ENCODE measurements at regions not wholly inside any gene's neighbourhood (a gene's known extent, or its start where the extent isn't known, plus 50 kb on each side); places are given as distances from the start of the nearest gene placed in this dataset.
A peak's percentile ranks its signal among the peaks of the same experiment; 100 is the strongest.
"Not testable (repeated sequence)": the region's sequence is repeated elsewhere in the genome, so short reads cannot be mapped to it uniquely, and the experiment has no call there.

DNA sequence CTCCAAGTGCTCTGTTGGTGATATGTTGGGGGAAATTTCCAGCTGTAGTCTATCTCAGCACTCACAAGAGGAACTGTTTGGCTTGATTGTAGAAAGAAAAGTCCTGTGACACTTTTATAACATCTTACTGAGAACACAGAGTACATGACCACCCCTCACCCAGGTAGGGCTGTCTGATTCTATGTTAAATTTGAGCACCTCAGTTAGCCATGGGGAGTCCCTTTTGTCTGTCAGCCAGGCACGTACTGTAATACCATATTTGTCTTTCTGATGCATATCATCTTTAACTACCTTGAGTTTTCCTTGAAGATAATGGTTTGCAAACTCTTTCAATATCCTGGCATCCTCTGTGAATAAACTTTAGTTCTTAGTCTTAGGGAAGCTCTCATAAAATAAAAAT is 164.5 kb downstream of the IZUMO3 start:
- in situ Hi-C loops (cut with MboI; ENCODE audit: low pct_unique_long_range_greater_than_20kb, low sequenced_read_pairs) = no loop called here
- DNase-seq = no peak

GRCh38 chr9:24359046-24359445 is 186.7 kb downstream of the IZUMO3 start:
- in situ Hi-C loops (cut with MboI; ENCODE audit: low pct_unique_long_range_greater_than_20kb, low sequenced_read_pairs) = no loop called here

GRCh38 chr9:24351973-24352372 is 193.7 kb downstream of the IZUMO3 start:
- in situ Hi-C loops (cut with MboI; ENCODE audit: low pct_unique_long_range_greater_than_20kb, low sequenced_read_pairs) = no loop called here
- DNase-seq = no peak

More at GRCh38 chr9:24359046-24359445, 186.7 kb downstream of the IZUMO3 start:
- no peak for DNase-seq

GRCh38 chr9:24351258-24351657 is 194.4 kb downstream of the IZUMO3 start:
- DNase-seq = no peak
- in situ Hi-C loops (cut with MboI; ENCODE audit: low pct_unique_long_range_greater_than_20kb, low sequenced_read_pairs) = no loop called here

GRCh38 chr9:24342457-24342856 is 203.2 kb downstream of the IZUMO3 start:
- in situ Hi-C loops (cut with MboI; ENCODE audit: low pct_unique_long_range_greater_than_20kb, low sequenced_read_pairs) = no loop called here
- DNase-seq = no peak

DNA sequence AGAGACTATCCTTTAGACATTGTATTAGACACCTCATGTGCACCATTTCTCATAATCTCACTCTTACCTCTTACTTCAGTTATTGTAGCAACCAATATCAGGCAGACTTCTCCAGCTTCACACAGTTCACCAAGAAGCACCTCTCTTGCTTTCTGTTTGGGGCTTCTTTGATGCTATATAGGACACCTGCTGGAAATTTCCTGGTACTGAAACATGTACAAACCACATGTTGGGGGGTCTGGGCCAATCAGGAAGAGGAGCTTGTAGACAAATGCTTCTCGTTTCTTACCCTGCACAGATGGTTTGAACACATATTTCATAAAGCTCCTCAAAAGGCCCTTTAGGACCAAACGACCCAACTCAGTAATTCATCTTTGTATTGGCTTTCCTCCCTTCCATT is 212.1 kb downstream of the IZUMO3 start:
- DNase-seq = peak; percentile 2
- in situ Hi-C loops (cut with MboI; ENCODE audit: low pct_unique_long_range_greater_than_20kb, low sequenced_read_pairs) = no loop called here

- in situ Hi-C loops (cut with MboI; ENCODE audit: low pct_unique_long_range_greater_than_20kb, low sequenced_read_pairs) = no loop called here
- DNase-seq = no peak
Measured at GRCh38 chr9:24298912-24299311, 246.8 kb downstream of the IZUMO3 start.

GRCh38 chr9:24297931-24298330 is 247.8 kb downstream of the IZUMO3 start:
- in situ Hi-C loops (cut with MboI; ENCODE audit: low pct_unique_long_range_greater_than_20kb, low sequenced_read_pairs) = no loop called here
- no peak for DNase-seq

DNA sequence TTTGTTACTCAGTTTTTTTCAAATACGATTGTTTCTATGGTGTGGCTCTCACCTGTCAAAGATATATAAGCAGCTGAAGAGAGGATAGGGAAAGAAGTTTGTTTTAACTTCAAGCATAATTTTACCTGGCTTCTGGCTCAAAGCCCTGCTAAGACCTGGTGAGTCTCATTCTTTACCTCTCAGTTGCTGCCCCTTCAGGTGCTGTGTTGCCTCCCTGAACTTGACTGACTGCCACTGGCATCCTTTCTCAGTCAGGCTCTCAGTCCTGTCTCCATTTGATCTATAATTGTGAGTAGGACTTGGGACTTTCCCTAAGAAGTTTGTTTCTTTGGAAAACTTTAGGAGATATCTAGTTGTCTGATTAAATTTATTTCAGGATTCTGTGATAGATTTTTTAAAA is 249.6 kb downstream of the IZUMO3 start:
- in situ Hi-C loops (cut with MboI; ENCODE audit: low pct_unique_long_range_greater_than_20kb, low sequenced_read_pairs) = no loop called here
- DNase-seq = no peak

DNA sequence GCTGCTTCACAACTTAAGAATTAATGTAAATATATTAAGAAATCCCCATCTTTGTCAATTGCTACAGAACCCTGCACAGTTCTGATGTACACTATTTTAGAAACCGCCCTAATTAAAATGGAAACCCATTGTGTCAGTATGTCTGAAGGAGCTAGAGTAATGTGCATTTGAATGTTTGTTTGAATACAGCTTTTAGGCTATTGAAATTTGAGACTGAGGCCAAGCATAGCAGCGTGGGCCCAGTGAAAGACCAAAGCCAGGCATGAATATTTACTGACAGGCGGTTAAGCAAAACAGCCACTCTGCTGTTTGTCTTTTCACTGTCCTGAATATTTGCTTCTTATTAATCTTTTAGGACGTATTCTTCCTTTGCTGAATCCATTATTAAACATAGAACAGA is 252.3 kb downstream of the IZUMO3 start:
- no peak for DNase-seq
- in situ Hi-C loops (cut with MboI; ENCODE audit: low pct_unique_long_range_greater_than_20kb, low sequenced_read_pairs) = no loop called here

DNA sequence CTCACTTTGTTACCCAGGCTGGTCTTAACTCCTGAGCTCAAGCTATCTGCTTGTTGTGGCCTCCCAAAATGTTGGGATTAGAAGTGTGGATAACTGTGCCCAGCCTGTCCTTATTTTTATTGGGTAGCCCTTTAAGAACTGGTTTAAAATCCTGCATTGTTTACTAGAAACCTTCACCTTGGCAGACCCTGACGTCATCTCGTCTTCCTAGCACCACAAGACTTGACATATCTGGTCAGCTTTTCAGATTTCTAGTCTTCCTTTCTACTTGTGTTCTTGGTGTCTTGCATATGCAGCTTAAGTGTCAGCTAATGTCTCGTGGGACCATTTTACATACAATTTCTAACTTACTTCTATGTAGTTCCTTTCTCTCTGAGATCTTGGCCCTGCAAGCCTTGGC is 258.9 kb downstream of the IZUMO3 start:
- in situ Hi-C loops (cut with MboI; ENCODE audit: low pct_unique_long_range_greater_than_20kb, low sequenced_read_pairs) = no loop called here
- no peak for DNase-seq

- no peak for DNase-seq
- in situ Hi-C loops (cut with MboI; ENCODE audit: low pct_unique_long_range_greater_than_20kb, low sequenced_read_pairs) = no loop called here
Measured at GRCh38 chr9:24258626-24259025, 287.1 kb downstream of the IZUMO3 start.

DNA sequence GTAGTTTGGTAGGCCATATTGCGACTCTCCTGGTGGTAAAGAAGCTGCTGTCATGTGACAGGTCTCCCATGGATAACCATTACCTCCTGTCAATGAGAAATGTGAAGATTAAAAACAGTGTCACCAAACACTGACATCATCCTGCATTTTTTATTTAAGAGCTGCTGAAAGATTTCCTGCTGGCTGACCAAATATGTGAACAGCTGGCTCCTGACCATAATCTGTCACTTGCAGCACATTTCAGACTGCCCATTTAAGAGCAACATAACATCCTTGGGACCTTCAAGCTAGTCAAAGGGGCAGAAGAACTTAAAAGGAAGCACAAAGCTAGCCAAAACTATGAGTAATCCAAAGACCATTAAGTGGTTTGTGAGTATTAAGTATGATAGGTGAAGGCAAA is 288.0 kb downstream of the IZUMO3 start:
- in situ Hi-C loops (cut with MboI; ENCODE audit: low pct_unique_long_range_greater_than_20kb, low sequenced_read_pairs) = no loop called here
- DNase-seq = no peak

GRCh38 chr9:24245988-24246387 is 299.7 kb downstream of the IZUMO3 start:
- in situ Hi-C loops (cut with MboI; ENCODE audit: low pct_unique_long_range_greater_than_20kb, low sequenced_read_pairs) = no loop called here
- DNase-seq = peak; percentile 31

DNA sequence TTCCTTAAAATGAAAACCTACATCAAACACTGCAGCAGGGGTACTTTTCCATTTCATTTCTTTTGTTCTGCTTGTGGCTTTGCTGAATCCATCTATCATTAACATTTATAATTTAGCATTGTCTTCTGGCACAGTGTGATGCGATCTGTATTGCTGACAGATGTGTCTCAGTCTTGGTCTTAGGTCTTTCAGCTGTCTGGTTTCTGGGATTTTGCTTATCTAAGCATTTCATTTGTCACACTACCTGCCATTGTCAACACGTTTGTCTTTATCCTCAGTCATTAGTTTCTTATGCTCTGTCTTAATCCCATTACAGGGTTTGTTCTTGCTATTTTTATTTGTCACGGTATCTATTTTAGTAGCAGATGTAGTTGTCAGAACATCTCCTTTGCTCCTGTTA is 303.1 kb downstream of the IZUMO3 start:
- DNase-seq = no peak
- in situ Hi-C loops (cut with MboI; ENCODE audit: low pct_unique_long_range_greater_than_20kb, low sequenced_read_pairs) = no loop called here

DNA sequence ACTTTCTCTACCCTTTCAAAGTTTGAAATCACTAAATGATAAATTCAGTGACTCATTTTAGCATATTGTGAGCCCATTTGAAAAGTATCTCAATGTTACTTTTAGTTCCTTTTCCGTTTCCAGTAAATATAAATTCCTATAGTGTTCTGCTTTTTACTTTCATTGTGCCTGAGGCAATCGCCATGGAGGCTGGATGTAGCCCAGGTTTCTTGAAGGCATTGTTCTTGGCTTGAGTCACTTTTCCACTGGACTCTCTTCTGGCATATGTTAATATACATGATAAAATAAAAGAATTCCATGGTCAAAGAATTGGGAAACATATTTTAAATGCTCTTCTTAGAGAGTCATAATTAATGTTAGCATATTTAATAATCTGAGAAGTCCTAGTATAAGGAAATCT is 327.0 kb downstream of the IZUMO3 start:
- in situ Hi-C loops (cut with MboI; ENCODE audit: low pct_unique_long_range_greater_than_20kb, low sequenced_read_pairs) = no loop called here

DNA sequence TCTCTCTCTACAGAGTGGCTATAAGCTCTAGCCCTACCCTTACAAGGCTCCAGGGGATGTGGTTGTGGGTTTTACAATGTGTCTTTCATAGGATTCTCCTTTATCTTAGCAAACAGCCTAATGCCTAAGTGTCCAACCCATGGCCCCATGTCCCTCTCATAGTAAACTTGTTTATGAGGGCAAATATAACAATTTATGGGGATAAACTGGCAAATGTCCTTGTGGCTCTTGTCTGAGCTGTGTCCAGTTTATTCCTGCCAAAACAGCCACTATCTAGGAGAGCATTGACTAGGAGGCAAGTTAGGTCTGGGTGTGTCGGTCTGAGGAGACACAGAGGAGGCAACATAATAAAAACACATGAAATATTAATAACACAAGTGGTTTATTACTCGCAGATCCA is 335.1 kb downstream of the IZUMO3 start:
- in situ Hi-C loops (cut with MboI; ENCODE audit: low pct_unique_long_range_greater_than_20kb, low sequenced_read_pairs) = no loop called here
- DNase-seq = no peak

More for the DNA sequence above, 327.0 kb downstream of the IZUMO3 start:
- no peak for DNase-seq

DNA sequence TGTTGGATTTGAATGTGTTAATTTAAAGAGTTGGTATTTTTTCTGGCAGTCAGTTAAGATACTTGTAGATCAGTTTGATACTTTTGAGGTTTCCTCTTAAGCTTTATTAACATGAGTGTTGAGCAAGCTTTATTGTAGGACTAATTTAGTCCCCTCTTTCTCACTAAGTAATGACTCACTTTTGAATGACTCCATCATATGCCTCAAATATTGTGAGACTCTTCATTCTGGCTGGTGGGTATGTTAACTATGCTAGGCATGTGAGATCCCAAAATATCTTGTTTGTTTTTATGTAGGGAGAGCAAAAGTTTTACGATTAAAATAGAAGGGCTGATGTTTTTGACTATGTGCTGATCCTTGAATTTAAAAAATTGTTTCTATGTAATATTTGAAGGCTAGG is 355.7 kb downstream of the IZUMO3 start:
- in situ Hi-C loops (cut with MboI; ENCODE audit: low pct_unique_long_range_greater_than_20kb, low sequenced_read_pairs) = no loop called here
- DNase-seq = no peak

- in situ Hi-C loops (cut with MboI; ENCODE audit: low pct_unique_long_range_greater_than_20kb, low sequenced_read_pairs) = not testable (repeated sequence)
Measured at GRCh38 chr9:24180572-24180971, 354.5 kb upstream of the ELAVL2 start.

DNA sequence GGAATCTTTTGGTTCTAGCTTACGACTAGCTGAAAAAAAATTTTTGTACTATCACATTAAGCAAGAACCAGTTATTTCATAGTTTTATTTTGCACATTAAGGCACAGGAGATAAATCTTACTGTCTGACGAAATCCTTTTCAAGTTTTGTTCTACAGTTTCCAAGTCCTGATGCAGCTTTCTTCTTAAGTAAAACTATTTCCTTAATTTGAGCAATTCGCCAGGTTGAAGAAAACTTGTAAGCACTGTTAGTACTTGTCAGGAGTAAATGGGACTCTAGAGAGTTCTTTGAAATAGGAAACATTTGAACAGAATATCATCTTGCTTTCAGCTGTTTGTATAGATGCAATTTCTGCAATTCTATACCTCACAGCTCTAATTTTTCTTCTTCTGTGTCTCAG is 318.8 kb upstream of the ELAVL2 start:
- in situ Hi-C loops (cut with MboI; ENCODE audit: low pct_unique_long_range_greater_than_20kb, low sequenced_read_pairs) = no loop called here

More at GRCh38 chr9:24180572-24180971, 354.5 kb upstream of the ELAVL2 start:
- DNase-seq = not testable (repeated sequence)

GRCh38 chr9:24135072-24135471 is 309.0 kb upstream of the ELAVL2 start:
- DNase-seq; in situ Hi-C loops (cut with MboI; ENCODE audit: low pct_unique_long_range_greater_than_20kb, low sequenced_read_pairs): not testable (repeated sequence)

More for the DNA sequence above, 318.8 kb upstream of the ELAVL2 start:
- DNase-seq = no peak

DNA sequence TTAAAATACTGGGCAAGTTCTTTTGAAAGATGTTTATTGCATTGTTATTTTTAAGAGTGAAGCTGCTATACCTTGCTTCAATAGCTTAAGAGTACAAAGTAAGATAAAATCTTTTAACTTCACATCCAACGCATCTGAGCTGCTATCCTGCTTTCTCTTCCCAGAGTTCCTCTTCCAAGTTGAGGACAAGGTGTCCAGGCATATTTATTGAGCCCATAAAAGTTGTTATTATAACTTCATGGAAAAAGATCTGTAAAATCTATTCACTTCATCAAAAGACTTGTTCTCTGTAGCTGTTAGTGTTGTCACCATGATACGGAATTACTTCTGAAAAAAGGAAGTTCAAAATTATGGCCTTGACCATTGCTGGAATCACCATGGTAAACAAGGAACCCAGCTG is 306.2 kb upstream of the ELAVL2 start:
- peak; percentile 1 for DNase-seq
- in situ Hi-C loops (cut with MboI; ENCODE audit: low pct_unique_long_range_greater_than_20kb, low sequenced_read_pairs) = no loop called here

All from KBM-7 (cell line).